Retinal pigment epithelial cell (primary cell): ENCODE measurements at regions not wholly inside any gene's neighbourhood (a gene's known extent, or its start where the extent isn't known, plus 50 kb on each side); places are given as distances from the start of the nearest gene placed in this dataset.

Source experiments
- DNase-seq: peaks from one replicate; pipeline ENCODE4 v3.0.0-alpha.2; 2010; ENCODE audit warnings: low read depth
- H3K4me3 ChIP-seq: 2 replicates; pipeline ENCODE4 v1.5.1; 2011; ENCODE audit warnings: mild to moderate bottlenecking, low read length, control low read depth, moderate library complexity
- CTCF ChIP-seq: conservative IDR thresholded peaks from 2 replicates; pipeline ENCODE4 v1.5.1; 2011; ENCODE audit warnings: low read depth, low read length, control low read depth, inconsistent platforms

GRCh38 chr3:88248658-88249057 lies 98.9 kb downstream of the C3orf38 start:
- no peak for TF ChIP-seq CTCF
- DNase-seq = no peak
- H3K4me3 ChIP-seq = no peak overlapping the region

GRCh38 chr3:88259045-88259444 lies 109.3 kb downstream of the C3orf38 start:
- TF ChIP-seq CTCF = no peak
- peak; percentile 37 for DNase-seq
- H3K4me3 ChIP-seq = no peak overlapping the region

- no peak for DNase-seq
- H3K4me3 ChIP-seq = no peak overlapping the region
- TF ChIP-seq CTCF = no peak
Measured at GRCh38 chr3:88262527-88262926, 112.8 kb downstream of the C3orf38 start.

GRCh38 chr3:88263417-88264100 lies 113.8 kb downstream of the C3orf38 start:
- H3K4me3 ChIP-seq = no peak overlapping the region
- peak; percentile 20 for DNase-seq
- no peak for TF ChIP-seq CTCF

GRCh38 chr3:88267441-88267840 lies 117.7 kb downstream of the C3orf38 start:
- DNase-seq = no peak
- TF ChIP-seq CTCF = no peak
- H3K4me3 ChIP-seq = no peak overlapping the region

- TF ChIP-seq CTCF = no peak
- no peak overlapping the region for H3K4me3 ChIP-seq
- DNase-seq = no peak
Measured at GRCh38 chr3:88267847-88268246, 118.1 kb downstream of the C3orf38 start.

- no peak overlapping the region for H3K4me3 ChIP-seq
- TF ChIP-seq CTCF = no peak
- DNase-seq = no peak
Measured at GRCh38 chr3:88280326-88280725, 130.6 kb downstream of the C3orf38 start.
